Transverse colon (tissue), 4 donors: ENCODE measurements at regions not wholly inside any gene's neighbourhood (a gene's known extent, or its start where the extent isn't known, plus 50 kb on each side); places are given as distances from the start of the nearest gene placed in this dataset.
"Not testable (repeated sequence)": the region's sequence is repeated elsewhere in the genome, so short reads cannot be mapped to it uniquely, and the experiment has no call there.

Experiments used
- CTCF ChIP-seq, 5 experiments: fragments of 200-600 bp in 3 of 5; fragments of 450-650 bp in 2 of 5; sonication (generic) in 3 of 5; IDR thresholded peaks; 1 replicate in 2 of 5; 2 replicates in 3 of 5; pipeline ENCODE4 v1.5.1; 2016 to 2017; ENCODE audit warnings: antibody characterized with exemption in 5 of 5, inconsistent platforms in 3 of 5, mild to moderate bottlenecking in 2 of 5, moderate library complexity in 1 of 5
- POLR2AphosphoS5 ChIP-seq, 3 donors: sonication (generic); formaldehyde crosslinking; IDR thresholded peaks; one replicate each; pipeline ENCODE4 v1.6.1; 2016; ENCODE audit warnings: antibody characterized with exemption in 3 of 3

- not testable (repeated sequence) for TF ChIP-seq CTCF, POLR2AphosphoS5 (IDR thresholded peaks at IDR 0.05)
Observed at GRCh38 chr22:25331911-25332310, 112.5 kb downstream of the CRYBB2 start.
